GM20431 (cell line): ENCODE measurements at regions not wholly inside any gene's neighbourhood (a gene's known extent, or its start where the extent isn't known, plus 50 kb on each side); places are given as distances from the start of the nearest gene placed in this dataset.
"Not testable (repeated sequence)": the region's sequence is repeated elsewhere in the genome, so short reads cannot be mapped to it uniquely, and the experiment has no call there.

Experiments used
- in situ Hi-C: fragments of 300-500 bp; cut with MseI, MboI; formaldehyde crosslinking; loops from one replicate; pipeline ENCODE4 v1.15.0; 2020; ENCODE audit warnings: low sequenced_read_pairs; ENCODE audit not compliant: unreplicated experiment

- in situ Hi-C loops: no loop called here
These were observed 157.1 kb upstream of the MAN1A1 start for GRCh38 chr6:119506631-119507174.

GRCh38 chr6:119501798-119502483 lies 152.4 kb upstream of the MAN1A1 start:
- in situ Hi-C loops: no loop called here

GRCh38 chr6:119499797-119500196 lies 150.2 kb upstream of the MAN1A1 start:
- in situ Hi-C loops: no loop called here

- in situ Hi-C loops: no loop called here
These were observed 148.6 kb upstream of the MAN1A1 start for GRCh38 chr6:119497988-119498727.

GRCh38 chr6:119495230-119495683 lies 145.7 kb upstream of the MAN1A1 start:
- in situ Hi-C loops: no loop called here

- in situ Hi-C loops: no loop called here
These were observed 144.4 kb upstream of the MAN1A1 start for GRCh38 chr6:119493980-119494379.

- in situ Hi-C loops: not testable (repeated sequence)
These were observed 141.6 kb upstream of the MAN1A1 start for GRCh38 chr6:119491112-119491511.

- in situ Hi-C loops: not testable (repeated sequence)
These were observed 140.5 kb upstream of the MAN1A1 start for GRCh38 chr6:119490050-119490449.

- in situ Hi-C loops: no loop called here
These were observed 135.0 kb upstream of the MAN1A1 start for GRCh38 chr6:119484598-119484997.

GRCh38 chr6:119483908-119484307 lies 134.3 kb upstream of the MAN1A1 start:
- in situ Hi-C loops: no loop called here

GRCh38 chr6:119482850-119483285 lies 133.3 kb upstream of the MAN1A1 start:
- in situ Hi-C loops: no loop called here

GRCh38 chr6:119481976-119482375 lies 132.4 kb upstream of the MAN1A1 start:
- in situ Hi-C loops: no loop called here

GRCh38 chr6:119480961-119481497 lies 131.5 kb upstream of the MAN1A1 start:
- in situ Hi-C loops: no loop called here

- in situ Hi-C loops: no loop called here
These were observed 130.5 kb upstream of the MAN1A1 start for GRCh38 chr6:119479860-119480655.

- in situ Hi-C loops: no loop called here
These were observed 127.0 kb upstream of the MAN1A1 start for GRCh38 chr6:119476554-119476953.

GRCh38 chr6:119476024-119476423 lies 126.5 kb upstream of the MAN1A1 start:
- in situ Hi-C loops: no loop called here

- in situ Hi-C loops: no loop called here
These were observed 121.5 kb upstream of the MAN1A1 start for GRCh38 chr6:119470893-119471542.

GRCh38 chr6:119467488-119468081 lies 118.0 kb upstream of the MAN1A1 start:
- in situ Hi-C loops: no loop called here

GRCh38 chr6:119466226-119466625 lies 116.7 kb upstream of the MAN1A1 start:
- in situ Hi-C loops: no loop called here
